Mesenchymal stem cell (in vitro differentiated cells and primary cell): ENCODE measurements at regions not wholly inside any gene's neighbourhood (a gene's known extent, or its start where the extent isn't known, plus 50 kb on each side); places are given as distances from the start of the nearest gene placed in this dataset.

Source experiments
- DNase-seq: peaks from one replicate; pipeline ENCODE4 v3.0.0-alpha.2; 2013
- H2AFZ ChIP-seq: one replicate; pipeline ENCODE4 v1.6.1; 2013; ENCODE audit warnings: low read depth, mild to moderate bottlenecking, control low read depth, inconsistent platforms, low read length, moderate library complexity
- H2AK5ac ChIP-seq: 2 replicates; pipeline ENCODE4 v1.6.1; 2013; ENCODE audit warnings: low read length, moderate library complexity, mild to moderate bottlenecking, inconsistent platforms; ENCODE audit not compliant: severe bottlenecking
- H2BK120ac ChIP-seq: one replicate; pipeline ENCODE4 v1.6.1; 2013; ENCODE audit warnings: low read depth, mild to moderate bottlenecking, inconsistent platforms, low read length, moderate library complexity
- H2BK12ac ChIP-seq, 2 experiments: one replicate each; pipeline ENCODE4 v1.6.1; 2013; ENCODE audit warnings: inconsistent platforms in 2 of 2, low read length in 2 of 2, mild to moderate bottlenecking in 2 of 2, moderate library complexity in 2 of 2, control low read depth in 1 of 2
- H2BK15ac ChIP-seq: one replicate; pipeline ENCODE4 v1.6.1; 2013; ENCODE audit warnings: mild to moderate bottlenecking, low read depth, inconsistent platforms; ENCODE audit not compliant: poor library complexity, severe bottlenecking
- H2BK5ac ChIP-seq: 2 replicates; pipeline ENCODE4 v1.6.1; 2013; ENCODE audit warnings: low read depth, mild to moderate bottlenecking, low read length, control low read depth, inconsistent platforms; ENCODE audit not compliant: poor library complexity, severe bottlenecking
- H3K14ac ChIP-seq, 2 experiments: one replicate each; pipeline ENCODE4 v1.6.1; 2013; ENCODE audit warnings: inconsistent platforms in 2 of 2, low read length in 2 of 2, control low read depth in 1 of 2, mild to moderate bottlenecking in 1 of 2, moderate library complexity in 1 of 2
- H3K18ac ChIP-seq, 2 experiments: one replicate each; pipeline ENCODE4 v1.6.1; 2013; ENCODE audit warnings: inconsistent platforms in 2 of 2, low read length in 2 of 2, control low read depth in 1 of 2, low read depth in 1 of 2, mild to moderate bottlenecking in 1 of 2
- H3K23ac ChIP-seq, 2 experiments: one replicate each; pipeline ENCODE4 v1.6.1; 2013; ENCODE audit warnings: inconsistent platforms in 2 of 2, low read length in 2 of 2, mild to moderate bottlenecking in 2 of 2, moderate library complexity in 2 of 2, control low read depth in 1 of 2
- H3K27ac ChIP-seq: 2 replicates; pipeline ENCODE4 v1.5.1; 2013; ENCODE audit warnings: mild to moderate bottlenecking, moderate library complexity, low read length, control low read depth, inconsistent platforms; ENCODE audit not compliant: poor library complexity, severe bottlenecking
- H3K27me3 ChIP-seq, 2 experiments: 2 replicates each; pipeline versions ENCODE4 v1.6.1 to v1.7.0; 2013; ENCODE audit warnings: low read length in 2 of 2, mild to moderate bottlenecking in 2 of 2, moderate library complexity in 2 of 2, control low read depth in 1 of 2, inconsistent platforms in 1 of 2; ENCODE audit not compliant: control insufficient read depth in 1 of 2, insufficient read depth in 1 of 2
- H3K36me3 ChIP-seq, 2 experiments: 2 replicates each; pipeline versions ENCODE4 v1.6.1 to v1.7.0; 2013; ENCODE audit warnings: low read length in 2 of 2, control low read depth in 1 of 2, inconsistent platforms in 1 of 2, low read depth in 1 of 2, mild to moderate bottlenecking in 1 of 2; ENCODE audit not compliant: insufficient read depth in 2 of 2, control insufficient read depth in 1 of 2
- H3K4ac ChIP-seq, 2 experiments: one replicate each; pipeline ENCODE4 v1.6.1; 2013; ENCODE audit warnings: inconsistent platforms in 2 of 2, low read length in 2 of 2, mild to moderate bottlenecking in 2 of 2, moderate library complexity in 2 of 2, control low read depth in 1 of 2, low read depth in 1 of 2
- H3K4me1 ChIP-seq: 2 replicates; pipeline ENCODE4 v1.6.1; 2013; ENCODE audit warnings: low read depth, low read length, control low read depth; ENCODE audit not compliant: control insufficient read depth, insufficient read depth
- H3K4me2 ChIP-seq: 2 replicates; pipeline ENCODE4 v1.6.1; 2013; ENCODE audit warnings: low read length, mild to moderate bottlenecking, inconsistent platforms; ENCODE audit not compliant: poor library complexity, severe bottlenecking
- H3K4me3 ChIP-seq, 2 experiments: 2 replicates each; pipeline versions ENCODE4 v1.5.1 to v1.7.0; 2013; ENCODE audit warnings: low read length in 2 of 2, mild to moderate bottlenecking in 2 of 2, control low read depth in 1 of 2, low read depth in 1 of 2; ENCODE audit not compliant: insufficient read depth in 1 of 2
- H3K79me1 ChIP-seq: replicated peaks from 2 replicates; pipeline ENCODE4 v1.6.1; 2013; ENCODE audit warnings: mild to moderate bottlenecking, control low read depth, low read length, inconsistent platforms; ENCODE audit not compliant: poor library complexity, severe bottlenecking
- H3K9ac ChIP-seq: 2 replicates; pipeline ENCODE4 v1.7.0; 2013; ENCODE audit warnings: mild to moderate bottlenecking, low read length, moderate library complexity
- H3K9me3 ChIP-seq: 2 replicates; pipeline ENCODE4 v1.7.0; 2013; ENCODE audit warnings: mild to moderate bottlenecking, low read length; ENCODE audit not compliant: control insufficient read depth
- H4K8ac ChIP-seq: one replicate; pipeline ENCODE4 v1.6.1; 2013; ENCODE audit warnings: inconsistent platforms, mild to moderate bottlenecking, low read length, moderate library complexity
- H4K91ac ChIP-seq: one replicate; pipeline ENCODE4 v1.6.1; 2013; ENCODE audit warnings: mild to moderate bottlenecking, low read length, inconsistent platforms
- WGBS: methylation state at CpG from one replicate; pipeline ENCODE4 v1.1.7; 2013; ENCODE audit warnings: mixed read lengths; 5-methylcytosine and 5-hydroxymethylcytosine counted together

DNA sequence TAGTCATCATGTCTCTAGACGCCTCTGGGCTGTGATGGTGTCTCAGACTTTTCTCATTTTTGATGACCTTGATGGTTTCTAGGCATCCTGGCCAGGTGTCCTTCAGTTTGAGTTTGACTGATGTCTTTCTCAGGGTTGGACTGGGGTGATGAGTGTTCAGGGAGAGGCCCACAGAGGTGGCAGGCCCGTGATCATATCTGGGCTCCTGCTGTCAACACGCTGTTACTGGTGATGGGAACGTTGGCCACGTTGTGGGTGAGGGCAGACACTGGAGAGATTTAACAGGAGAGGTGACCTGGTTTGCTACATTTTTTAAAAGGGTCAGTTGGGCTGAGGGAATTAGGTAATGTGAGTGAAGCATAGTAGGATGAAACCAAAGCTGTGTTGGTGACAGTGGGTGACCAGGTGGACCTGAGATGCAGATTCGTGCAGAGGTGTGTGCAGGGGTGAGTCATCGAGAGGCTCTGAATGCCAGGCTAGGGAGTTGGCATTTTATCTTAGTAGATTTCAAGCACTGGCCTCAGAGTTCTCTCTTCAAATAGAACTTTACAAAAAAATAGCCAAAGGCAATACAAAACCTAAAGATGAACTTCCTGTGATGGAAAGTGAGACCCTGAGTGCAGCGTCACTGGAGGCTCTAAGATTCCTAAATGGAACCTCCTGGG is 174.1 kb downstream of the CDH26 start:
- Histone ChIP-seq H2BK120ac (no peak overlapping the region), H3K9ac (no peak overlapping the region), H2BK5ac (no peak overlapping the region), H4K8ac (no peak overlapping the region), H2BK15ac (no peak overlapping the region), H4K91ac (no peak overlapping the region), H3K27me3 (peaks cover 0 to 7% of the 10 kb centered on the region in 2 experiments), H2BK12ac (no peak overlapping the region), H3K9me3 (no peaks in the 10 kb centered on the region), H3K36me3 (no peaks in the 10 kb centered on the region), H3K4me1 (no peaks in the 10 kb centered on the region), H2AK5ac (no peak overlapping the region), H3K14ac (no peak overlapping the region), H3K4me2 (no peak overlapping the region), H3K4ac (no peak overlapping the region), H3K4me3 (no peak overlapping the region), H3K23ac (no peak overlapping the region), H3K79me1 (no peaks in the 10 kb centered on the region), H2AFZ (no peak overlapping the region), H3K18ac (no peak overlapping the region), H3K27ac (no peak overlapping the region)
- 78% methylated on average over 6 of the region's 8 CpGs for WGBS
- no peak for DNase-seq

DNA sequence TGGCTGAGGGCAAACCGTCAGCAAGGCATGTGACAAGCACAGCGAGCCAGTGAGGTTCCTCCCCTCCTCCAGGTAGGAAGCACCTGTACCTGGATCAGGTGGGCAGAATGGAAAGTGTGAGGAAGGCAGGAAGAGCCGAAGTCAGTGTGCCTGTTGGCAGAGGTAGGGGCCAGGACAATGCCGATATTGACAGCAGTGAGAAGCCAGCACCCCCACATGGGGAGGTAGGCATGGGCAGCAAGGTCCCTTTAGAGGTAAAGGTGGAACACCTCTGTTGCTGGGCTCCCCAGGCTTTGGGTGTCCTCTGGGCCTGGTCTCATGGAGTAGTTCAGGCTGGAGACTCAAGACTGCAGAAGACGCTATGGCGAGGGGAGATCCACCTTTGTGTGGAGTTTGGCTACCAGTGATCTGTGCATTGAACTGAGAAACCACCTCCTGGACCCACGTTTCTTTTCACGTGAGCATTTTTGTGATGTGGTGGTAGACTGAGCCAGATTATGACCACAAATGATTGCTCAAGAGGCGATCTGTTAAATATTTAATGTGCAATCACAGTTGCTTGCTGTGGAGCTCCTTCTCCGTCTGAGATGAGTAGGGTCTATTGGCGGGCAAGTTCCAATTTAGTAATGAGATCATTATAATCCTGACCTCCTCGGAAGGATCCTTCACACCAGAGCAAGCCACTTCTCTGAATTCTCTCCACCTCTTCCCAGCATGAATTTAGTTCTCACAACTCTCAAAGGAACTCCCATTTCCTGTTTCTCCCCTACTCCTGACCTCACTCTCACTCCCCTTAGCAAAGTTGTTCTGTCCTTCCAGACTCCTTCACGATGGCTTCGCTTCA is 174.8 kb downstream of the CDH26 start:
- H2BK12ac ChIP-seq = no peak overlapping the region
- H2BK5ac ChIP-seq = no peak overlapping the region
- no peak overlapping the region for H2AK5ac ChIP-seq
- H4K8ac ChIP-seq = no peak overlapping the region
- H3K9me3 ChIP-seq = no peaks in the 10 kb centered on the region
- no peak overlapping the region for H3K14ac ChIP-seq
- peaks cover 0 to 7% of the 10 kb centered on the region in 2 experiments for H3K27me3 ChIP-seq
- no peak overlapping the region for H2BK15ac ChIP-seq
- no peak overlapping the region for H3K27ac ChIP-seq
- H3K4ac ChIP-seq = no peak overlapping the region
- DNase-seq = no peak
- H3K36me3 ChIP-seq = no peaks in the 10 kb centered on the region
- H3K18ac ChIP-seq = no peak overlapping the region
- 81% methylated on average over 14 of the region's 14 CpGs for WGBS
- no peak overlapping the region for H3K23ac ChIP-seq
- no peak overlapping the region for H4K91ac ChIP-seq
- H3K4me2 ChIP-seq = no peak overlapping the region
- no peak overlapping the region for H3K9ac ChIP-seq
- H3K4me1 ChIP-seq = no peaks in the 10 kb centered on the region
- H2BK120ac ChIP-seq = no peak overlapping the region
- H3K4me3 ChIP-seq = no peak overlapping the region
- H3K79me1 ChIP-seq = no peaks in the 10 kb centered on the region
- H2AFZ ChIP-seq = no peak overlapping the region

DNA sequence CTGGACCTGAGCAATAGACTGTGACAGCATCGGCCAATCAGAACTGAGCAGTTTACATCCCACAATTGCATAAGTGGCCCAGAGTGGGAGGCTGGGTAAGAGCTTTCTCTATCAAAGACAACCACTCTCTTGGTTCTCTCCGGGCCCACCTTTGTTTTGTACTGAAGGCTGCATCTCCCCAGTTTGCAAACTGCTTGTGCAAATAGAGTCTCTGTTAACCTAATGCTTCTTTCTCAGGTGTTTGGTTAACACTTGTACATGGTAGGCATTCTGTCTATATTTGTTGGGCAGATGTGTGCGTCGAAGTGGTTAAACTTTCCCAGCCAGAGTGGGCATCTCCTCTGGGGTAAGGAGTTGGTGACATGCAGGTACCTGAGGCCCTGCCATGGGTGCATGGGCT is 177.1 kb downstream of the CDH26 start:
- no peaks in the 10 kb centered on the region for H3K79me1 ChIP-seq

DNA sequence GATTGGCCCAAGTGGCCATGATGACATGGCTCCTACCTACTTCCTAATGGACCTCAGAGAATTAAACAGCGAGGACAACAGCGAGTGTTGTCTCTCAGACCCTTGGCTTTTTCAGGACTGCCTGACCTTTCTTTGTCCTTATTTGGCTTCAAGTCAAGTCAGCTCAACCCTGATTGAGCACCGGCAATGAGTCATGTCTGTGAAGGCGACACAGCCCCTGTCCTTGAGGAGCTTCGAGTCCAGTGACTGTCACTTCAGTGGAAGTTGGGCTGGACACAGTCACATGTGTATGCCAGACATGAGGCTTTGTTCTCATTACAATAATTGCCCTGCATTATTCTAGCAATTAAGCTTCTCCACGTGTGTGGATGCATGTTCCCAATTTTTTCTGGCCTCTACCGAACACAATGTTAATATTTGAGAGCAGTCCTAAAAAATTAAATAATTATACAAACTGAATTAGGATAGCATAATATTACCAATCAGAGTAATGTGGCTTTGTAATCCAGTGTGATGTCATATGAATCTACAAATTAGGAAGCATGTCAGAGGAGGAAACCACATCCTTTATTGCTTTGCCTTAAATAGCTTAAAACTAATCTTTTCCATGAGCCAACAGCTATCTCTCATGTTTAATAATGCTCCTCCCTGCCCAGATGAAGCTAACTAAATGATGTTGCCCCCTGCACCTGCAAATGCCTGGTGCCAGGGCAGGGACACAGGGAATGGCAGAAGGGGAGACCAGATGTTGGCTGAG is 178.6 kb downstream of the CDH26 start:
- Histone ChIP-seq H2BK12ac (no peak overlapping the region), H2BK15ac (no peak overlapping the region), H3K4ac (no peak overlapping the region), H3K14ac (no peak overlapping the region), H2BK5ac (no peak overlapping the region), H3K18ac (no peak overlapping the region), H3K9me3 (no peaks in the 10 kb centered on the region), H2BK120ac (no peak overlapping the region), H2AK5ac (no peak overlapping the region), H3K27me3 (peaks cover 0 to 6% of the 10 kb centered on the region in 2 experiments), H3K4me1 (no peaks in the 10 kb centered on the region), H3K27ac (no peak overlapping the region), H4K8ac (no peak overlapping the region), H3K79me1 (no peaks in the 10 kb centered on the region), H3K9ac (no peak overlapping the region), H3K4me2 (no peak overlapping the region), H3K23ac (no peak overlapping the region), H3K36me3 (no peaks in the 10 kb centered on the region), H4K91ac (no peak overlapping the region), H3K4me3 (no peak overlapping the region), H2AFZ (no peak overlapping the region)
- no peak for DNase-seq
- 45% methylated on average over 6 of the region's 7 CpGs for whole genome bisulfite sequencing

More for the DNA sequence above, 177.1 kb downstream of the CDH26 start:
- Histone ChIP-seq H3K27me3 (no peaks in the 10 kb centered on the region), H3K18ac (no peak overlapping the region), H3K23ac (no peak overlapping the region), H3K9me3 (no peaks in the 10 kb centered on the region), H2BK5ac (no peak overlapping the region), H4K8ac (no peak overlapping the region), H3K4me1 (no peaks in the 10 kb centered on the region), H2BK12ac (no peak overlapping the region), H3K14ac (no peak overlapping the region), H3K9ac (no peak overlapping the region), H4K91ac (no peak overlapping the region), H2AK5ac (no peak overlapping the region), H3K4ac (no peak overlapping the region), H3K4me3 (no peak overlapping the region), H2BK120ac (no peak overlapping the region), H3K27ac (no peak overlapping the region), H3K36me3 (no peaks in the 10 kb centered on the region), H2AFZ (no peak overlapping the region), H3K4me2 (no peak overlapping the region), H2BK15ac (no peak overlapping the region)
- no peak for DNase-seq
- WGBS = 79% methylated on average over 4 of the region's 4 CpGs
